HUES48 (cell line): ENCODE measurements at regions not wholly inside any gene's neighbourhood (a gene's known extent, or its start where the extent isn't known, plus 50 kb on each side); places are given as distances from the start of the nearest gene placed in this dataset.

Experiments used
- H3K27ac ChIP-seq: one replicate; pipeline ENCODE4 v1.7.0; 2013; ENCODE audit warnings: low read depth, low read length, inconsistent platforms
- H3K27me3 ChIP-seq: 2 replicates; pipeline ENCODE4 v1.6.1; 2013; ENCODE audit warnings: mild to moderate bottlenecking, low read length; ENCODE audit not compliant: control insufficient read depth, insufficient read depth
- H3K36me3 ChIP-seq: 2 replicates; pipeline ENCODE4 v1.6.1; 2013; ENCODE audit warnings: low read length; ENCODE audit not compliant: control insufficient read depth, insufficient read depth
- H3K4me1 ChIP-seq: 2 replicates; pipeline ENCODE4 v1.6.1; 2013; ENCODE audit warnings: mild to moderate bottlenecking, low read length; ENCODE audit not compliant: control insufficient read depth, insufficient read depth
- H3K4me3 ChIP-seq: 2 replicates; pipeline ENCODE4 v1.5.1; 2013; ENCODE audit warnings: mild to moderate bottlenecking, low read depth, low read length
- H3K9ac ChIP-seq: 2 replicates; pipeline ENCODE4 v1.6.1; 2013; ENCODE audit warnings: mild to moderate bottlenecking, low read depth, low read length, moderate library complexity
- H3K9me3 ChIP-seq: 2 replicates; pipeline ENCODE4 v1.6.1; 2013; ENCODE audit warnings: low read length; ENCODE audit not compliant: control insufficient read depth, insufficient read depth

DNA sequence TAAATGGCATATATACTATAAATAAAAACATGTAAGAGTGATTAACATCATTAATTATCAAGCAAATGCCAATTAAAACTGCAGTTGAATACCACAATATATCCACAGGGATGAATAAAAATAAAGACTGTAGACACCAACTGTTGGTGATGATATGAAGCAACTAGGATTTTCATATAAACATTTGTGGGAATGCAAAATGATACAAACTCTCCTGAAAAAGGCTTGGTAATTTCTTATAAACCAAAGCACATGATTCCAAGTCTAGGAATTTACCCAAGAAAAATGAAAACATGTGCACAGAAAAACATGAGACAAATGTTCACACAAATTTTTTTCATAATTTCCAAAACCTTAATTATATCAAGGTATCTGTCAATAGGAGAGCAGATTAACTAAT, 448.1 kb downstream of the ETV1 start:
- Histone ChIP-seq H3K27me3 (no peaks in the 10 kb centered on the region), H3K36me3 (no peaks in the 10 kb centered on the region), H3K9ac (no peak overlapping the region), H3K4me1 (peaks cover 13% of the 10 kb centered on the region), H3K27ac (no peak overlapping the region), H3K4me3 (no peak overlapping the region), H3K9me3 (no peaks in the 10 kb centered on the region)

DNA sequence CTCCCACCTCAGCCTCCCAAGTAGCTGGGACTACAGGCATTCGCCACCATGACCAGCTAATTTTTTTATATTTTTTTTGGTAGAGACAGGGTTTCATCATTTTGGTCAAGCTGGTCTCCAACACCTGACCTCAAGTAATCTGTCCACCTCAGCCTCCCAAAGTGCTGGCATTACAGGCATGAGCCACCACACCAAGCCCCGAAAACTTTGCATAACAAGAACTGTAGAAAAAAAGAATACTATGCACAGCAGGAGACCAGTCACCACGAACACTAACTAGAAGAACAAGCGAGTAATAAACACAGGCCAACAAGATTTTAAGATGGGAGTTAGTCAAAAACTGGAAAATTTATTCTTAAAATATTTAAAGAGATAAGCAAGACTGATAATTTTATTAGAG, 447.0 kb downstream of the ETV1 start:
- peaks cover 13% of the 10 kb centered on the region for H3K4me1 ChIP-seq
- no peak overlapping the region for H3K4me3 ChIP-seq
- no peaks in the 10 kb centered on the region for H3K27me3 ChIP-seq
- H3K9ac ChIP-seq: no peak overlapping the region
- no peaks in the 10 kb centered on the region for H3K9me3 ChIP-seq
- H3K27ac ChIP-seq: no peak overlapping the region
- H3K36me3 ChIP-seq: no peaks in the 10 kb centered on the region

DNA sequence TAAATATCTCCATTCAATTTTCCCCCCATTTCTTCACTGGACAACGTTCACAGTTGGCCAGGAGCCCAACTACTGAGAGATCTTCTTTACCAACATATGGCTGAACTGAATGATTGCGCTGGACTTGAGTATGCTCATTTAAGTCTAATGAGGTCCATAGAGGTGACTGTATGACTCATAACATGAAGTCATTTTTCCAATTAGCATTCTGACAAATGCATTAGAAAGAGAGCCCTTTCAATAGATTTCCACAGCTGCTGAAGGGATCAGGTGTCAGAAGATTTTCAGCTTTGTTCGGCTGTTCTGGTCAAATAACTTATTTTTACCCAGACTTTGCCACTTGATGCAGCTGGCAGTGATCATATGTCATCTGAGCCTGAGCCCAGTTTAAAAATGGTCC, 438.0 kb downstream of the ETV1 start:
- no peaks in the 10 kb centered on the region for H3K27me3 ChIP-seq
- H3K27ac ChIP-seq: no peak overlapping the region
- H3K4me1 ChIP-seq: peaks cover 4% of the 10 kb centered on the region; the same call in 1 of the 2 replicates
- H3K9me3 ChIP-seq: no peaks in the 10 kb centered on the region
- H3K9ac ChIP-seq: no peak overlapping the region
- H3K4me3 ChIP-seq: no peak overlapping the region
- no peaks in the 10 kb centered on the region for H3K36me3 ChIP-seq

DNA sequence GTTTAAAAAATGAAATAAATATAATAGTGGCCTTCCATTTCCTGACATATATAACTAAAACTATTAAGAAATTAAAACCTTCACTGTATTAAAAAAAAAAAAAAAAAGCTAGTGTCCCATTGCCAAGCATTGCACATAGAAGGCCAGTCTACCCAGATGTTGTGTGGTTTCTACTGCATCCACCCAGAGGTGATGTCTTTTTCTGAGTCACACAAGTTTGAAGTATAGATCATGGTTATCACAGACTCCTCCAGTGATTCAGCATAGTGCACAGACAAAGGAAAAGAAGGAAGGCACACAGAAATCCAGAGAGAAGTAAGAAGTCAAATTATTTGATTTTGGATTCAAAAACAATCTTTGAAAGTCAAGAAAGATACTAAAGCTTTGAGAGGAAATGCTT, 429.0 kb downstream of the ETV1 start:
- Histone ChIP-seq H3K9me3 (no peaks in the 10 kb centered on the region), H3K4me1 (peaks cover 4% of the 10 kb centered on the region; the same call in 1 of the 2 replicates), H3K27me3 (no peaks in the 10 kb centered on the region), H3K9ac (no peak overlapping the region), H3K4me3 (no peak overlapping the region), H3K27ac (no peak overlapping the region), H3K36me3 (no peaks in the 10 kb centered on the region)

DNA sequence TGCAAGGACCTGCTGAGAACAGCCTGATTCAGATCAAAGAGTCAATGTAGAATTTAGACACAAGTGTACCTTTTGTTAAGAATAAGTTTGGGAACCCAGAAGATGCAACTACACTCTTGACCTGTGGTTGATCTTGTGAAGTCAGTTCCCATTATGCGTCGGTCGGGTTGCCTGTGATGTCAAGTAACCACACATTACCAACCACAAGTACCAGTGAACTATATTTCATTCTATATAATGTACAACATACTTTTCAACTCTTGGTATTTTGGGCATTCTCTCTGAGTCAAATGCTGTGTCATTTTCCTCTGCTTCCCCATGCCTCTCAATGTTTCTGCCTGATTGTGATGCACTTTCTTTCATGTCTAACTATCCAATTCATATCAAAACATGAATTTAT, 426.2 kb downstream of the ETV1 start:
- Histone ChIP-seq H3K4me1 (no peaks in the 10 kb centered on the region), H3K4me3 (no peak overlapping the region), H3K27me3 (no peaks in the 10 kb centered on the region), H3K9me3 (no peaks in the 10 kb centered on the region), H3K36me3 (no peaks in the 10 kb centered on the region), H3K9ac (no peak overlapping the region), H3K27ac (no peak overlapping the region)

DNA sequence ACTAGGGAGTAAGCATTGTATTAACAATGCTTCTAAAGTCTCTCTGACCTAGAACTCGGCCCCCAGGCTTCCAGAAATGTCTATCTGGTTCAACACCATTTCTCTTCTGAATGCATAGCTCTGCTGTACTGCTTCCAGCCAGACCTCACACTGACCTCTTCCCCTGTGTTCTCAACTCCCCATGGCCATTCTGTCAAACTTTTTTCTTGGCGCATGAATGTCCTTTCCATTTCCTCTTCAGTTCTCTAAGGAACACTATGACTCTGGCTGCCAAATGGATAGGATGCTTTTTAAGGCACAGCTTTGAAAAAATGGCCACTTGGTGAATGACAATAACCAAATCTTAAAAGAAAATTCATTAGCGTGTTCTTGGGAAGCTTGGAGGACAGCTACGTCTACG, 425.8 kb downstream of the ETV1 start:
- Histone ChIP-seq H3K27ac (no peak overlapping the region), H3K9me3 (no peaks in the 10 kb centered on the region), H3K4me1 (no peaks in the 10 kb centered on the region), H3K27me3 (no peaks in the 10 kb centered on the region), H3K9ac (no peak overlapping the region), H3K36me3 (no peaks in the 10 kb centered on the region), H3K4me3 (no peak overlapping the region)

DNA sequence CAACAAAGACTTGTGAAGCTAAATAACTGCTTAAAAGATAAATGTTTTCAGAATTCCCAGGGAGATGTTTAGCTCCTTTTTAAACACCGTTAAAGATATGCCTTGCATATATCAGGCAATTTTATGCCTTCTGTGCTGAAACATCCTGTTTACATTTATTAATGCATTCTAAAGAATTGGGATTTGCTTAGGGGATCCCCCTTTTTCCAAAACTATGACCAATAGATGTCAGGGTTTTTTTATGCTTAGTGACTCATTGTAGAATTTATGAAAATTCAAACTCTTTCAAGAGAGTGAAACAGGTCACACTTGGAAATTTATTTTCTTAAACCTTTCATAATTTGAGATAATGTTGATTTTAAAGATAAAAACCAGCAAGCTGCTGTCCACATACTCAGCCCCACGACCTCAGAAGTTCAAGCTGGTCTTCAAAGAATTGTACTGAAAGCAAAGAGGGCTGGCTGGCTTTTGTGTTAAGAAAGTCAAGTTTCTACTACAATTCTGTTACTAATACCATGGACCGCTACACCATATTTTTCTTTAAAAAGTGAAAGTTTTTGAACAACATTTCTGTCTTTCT, 411.8 kb downstream of the ETV1 start:
- peaks cover 21% of the 10 kb centered on the region for H3K4me1 ChIP-seq
- H3K9me3 ChIP-seq: no peaks in the 10 kb centered on the region
- H3K9ac ChIP-seq: no peak overlapping the region
- H3K27me3 ChIP-seq: no peaks in the 10 kb centered on the region
- H3K27ac ChIP-seq: peak overlapping the region; percentile 7
- no peak overlapping the region for H3K4me3 ChIP-seq
- no peaks in the 10 kb centered on the region for H3K36me3 ChIP-seq

DNA sequence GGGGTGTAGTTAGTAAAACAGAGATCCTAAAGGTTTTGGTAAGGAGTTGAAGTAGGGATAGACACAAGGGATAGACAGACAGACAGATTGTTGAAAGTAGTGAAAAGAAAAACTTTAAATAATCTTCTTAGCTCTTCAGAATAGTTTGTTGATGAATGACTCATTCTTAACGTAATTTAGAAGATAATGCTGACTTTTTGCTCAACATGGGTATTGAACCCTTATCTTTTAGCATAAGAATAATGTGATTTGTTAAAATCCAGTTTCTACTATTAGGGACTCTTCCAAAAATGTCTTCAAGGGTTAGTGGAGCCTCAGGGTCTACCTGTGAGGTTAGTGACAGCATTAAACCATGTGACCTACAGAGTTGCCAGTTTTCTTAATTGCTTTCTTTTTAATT, 411.2 kb downstream of the ETV1 start:
- peak overlapping the region; percentile 7 for H3K27ac ChIP-seq
- H3K4me1 ChIP-seq: peaks cover 21% of the 10 kb centered on the region
- H3K9ac ChIP-seq: 0 out of 2 replicates have a peak overlapping the region, but pooled peaks have one; percentile 20
- H3K27me3 ChIP-seq: no peaks in the 10 kb centered on the region
- H3K36me3 ChIP-seq: no peaks in the 10 kb centered on the region
- no peaks in the 10 kb centered on the region for H3K9me3 ChIP-seq
- H3K4me3 ChIP-seq: no peak overlapping the region

DNA sequence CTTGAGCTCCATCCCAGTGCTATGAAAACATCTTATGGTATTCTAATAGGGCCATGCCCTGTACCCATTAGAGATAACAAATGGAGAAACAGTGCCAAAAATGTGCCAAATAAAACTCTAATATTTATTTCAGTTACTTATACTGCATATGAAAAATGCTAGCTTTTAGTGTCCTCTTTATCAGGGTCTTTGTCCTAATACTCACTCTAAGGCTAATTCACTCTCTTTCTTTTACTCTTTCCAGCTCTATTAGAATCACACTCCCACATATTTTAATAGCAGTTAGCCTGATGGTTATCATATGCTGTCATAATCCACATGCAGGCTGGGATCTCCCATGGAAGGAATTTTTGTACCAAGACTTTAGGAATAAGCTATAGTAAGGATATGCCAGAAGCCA, 408.4 kb downstream of the ETV1 start:
- H3K9ac ChIP-seq: no peak overlapping the region
- no peaks in the 10 kb centered on the region for H3K27me3 ChIP-seq
- H3K36me3 ChIP-seq: no peaks in the 10 kb centered on the region
- peaks cover 21% of the 10 kb centered on the region for H3K4me1 ChIP-seq
- no peaks in the 10 kb centered on the region for H3K9me3 ChIP-seq
- no peak overlapping the region for H3K4me3 ChIP-seq
- no peak overlapping the region for H3K27ac ChIP-seq

DNA sequence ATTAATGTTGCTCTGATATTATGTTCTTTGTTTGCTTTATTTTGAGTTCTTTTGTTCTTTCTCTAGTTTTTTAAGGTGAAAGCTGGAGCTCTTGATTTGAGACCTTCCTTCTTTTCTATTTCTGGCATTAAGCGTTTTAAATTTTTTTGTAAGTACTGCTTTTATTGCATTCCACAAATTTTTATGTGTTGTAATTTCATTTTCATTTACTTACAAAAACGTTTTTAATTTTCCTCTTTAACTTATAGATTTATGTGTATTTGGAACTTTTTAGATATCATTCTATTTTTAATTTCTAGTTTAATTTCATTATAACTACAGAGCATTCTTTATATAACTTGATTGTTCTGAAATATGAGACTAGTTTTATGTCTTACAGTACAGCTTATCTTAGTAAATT, 395.6 kb downstream of the ETV1 start:
- Histone ChIP-seq H3K4me1 (no peaks in the 10 kb centered on the region), H3K27me3 (no peaks in the 10 kb centered on the region), H3K9me3 (peaks cover 4% of the 10 kb centered on the region; the same call in 1 of the 2 replicates), H3K27ac (no peak overlapping the region), H3K9ac (no peak overlapping the region), H3K4me3 (no peak overlapping the region), H3K36me3 (no peaks in the 10 kb centered on the region)

DNA sequence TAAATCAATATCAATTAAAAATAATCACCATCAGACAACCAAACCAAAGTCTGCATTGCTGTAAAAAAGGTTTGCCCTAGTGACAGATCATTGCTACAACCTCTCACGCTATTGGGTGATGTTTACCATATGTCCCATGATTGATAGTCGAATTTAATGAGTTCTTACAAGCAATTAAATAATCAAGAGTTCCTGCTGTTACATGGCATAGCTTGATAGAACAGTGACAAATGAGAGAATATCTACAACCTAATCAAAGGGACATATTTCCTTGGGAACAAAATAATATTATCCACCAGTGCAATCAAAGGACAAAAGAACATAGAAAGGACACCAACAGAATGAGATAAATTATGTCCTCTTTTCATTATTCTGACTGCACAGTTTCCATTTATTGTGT, 387.4 kb downstream of the ETV1 start:
- H3K36me3 ChIP-seq: no peaks in the 10 kb centered on the region
- H3K27me3 ChIP-seq: no peaks in the 10 kb centered on the region
- no peak overlapping the region for H3K4me3 ChIP-seq
- H3K27ac ChIP-seq: no peak overlapping the region
- no peaks in the 10 kb centered on the region for H3K9me3 ChIP-seq
- no peaks in the 10 kb centered on the region for H3K4me1 ChIP-seq
- H3K9ac ChIP-seq: no peak overlapping the region

DNA sequence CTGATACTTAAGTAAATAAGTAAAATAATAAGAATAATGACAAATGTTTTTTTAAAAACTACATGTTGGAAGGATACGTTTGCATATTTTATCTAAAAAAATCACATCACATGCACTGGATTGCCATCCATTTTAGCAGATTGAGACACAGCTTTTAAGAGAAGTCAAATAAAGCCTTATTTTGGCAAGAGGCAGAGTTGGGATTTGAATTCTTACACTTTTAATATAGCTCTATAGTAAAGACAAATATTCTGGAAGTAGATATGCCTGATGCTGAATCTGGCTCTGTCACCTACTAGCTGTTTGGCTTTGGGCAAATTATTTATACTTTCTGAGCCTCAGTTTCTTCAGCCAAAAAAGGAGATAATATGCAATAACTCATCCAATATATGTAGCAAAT, 386.4 kb downstream of the ETV1 start:
- peaks cover 6% of the 10 kb centered on the region for H3K9me3 ChIP-seq
- no peaks in the 10 kb centered on the region for H3K36me3 ChIP-seq
- no peak overlapping the region for H3K9ac ChIP-seq
- no peaks in the 10 kb centered on the region for H3K4me1 ChIP-seq
- H3K4me3 ChIP-seq: no peak overlapping the region
- no peak overlapping the region for H3K27ac ChIP-seq
- H3K27me3 ChIP-seq: no peaks in the 10 kb centered on the region
